ENCODE measurements at regions not wholly inside any gene's neighbourhood (a gene's known extent, or its start where the extent isn't known, plus 50 kb on each side); places are given as distances from the start of the nearest gene placed in this dataset.

- Histone ChIP-seq H3F3A (ENCODE audit: insufficient read depth, low read length) (no peaks in the 10 kb centered on the region), H3K36me3 (ENCODE audit: insufficient read depth, low read length) (no peaks in the 10 kb centered on the region), H2AFZ (ENCODE audit: low read length) (no peak overlapping the region), H3K4me1 (ENCODE audit: insufficient read depth, low read length, severe bottlenecking) (no peaks in the 10 kb centered on the region), H3K27ac (ENCODE audit: low read depth, low read length, poor library complexity, severe bottlenecking) (no peak overlapping the region), H3K4me2 (ENCODE audit: low read length) (no peak overlapping the region), H4K20me1 (ENCODE audit: insufficient read depth, low read length) (no peaks in the 10 kb centered on the region), H3K79me2 (ENCODE audit: insufficient read depth, low read length) (no peaks in the 10 kb centered on the region), H3K9me3 (ENCODE audit: low read length) (no peaks in the 10 kb centered on the region), H3K4me3 (ENCODE audit: low read depth, low read length, poor library complexity, severe bottlenecking) (no peak overlapping the region), H3K9me2 (ENCODE audit: low read depth, low read length) (no peaks in the 10 kb centered on the region), H3K9ac (ENCODE audit: low read length) (no peak overlapping the region), H3K27me3 (ENCODE audit: insufficient read depth, low read length) (no peaks in the 10 kb centered on the region)
- no peak for TF ChIP-seq CTCF (IDR thresholded peaks at IDR 0.05; ENCODE audit: low read length)
- TF ChIP-seq EZH2 (IDR thresholded peaks at IDR 0.05; ENCODE audit: borderline replicate concordance, low read length), result no peak
Observed at GRCh38 chr11:80469871-80470270, 1029.0 kb upstream of the TENM4 start.

- H3K27ac ChIP-seq (ENCODE audit: low read depth, low read length, poor library complexity, severe bottlenecking), result no peak overlapping the region
- no peak overlapping the region for H3K9ac ChIP-seq (ENCODE audit: low read length)
- no peaks in the 10 kb centered on the region for H4K20me1 ChIP-seq (ENCODE audit: insufficient read depth, low read length)
- no peaks in the 10 kb centered on the region for H3K9me3 ChIP-seq (ENCODE audit: low read length)
- no peaks in the 10 kb centered on the region for H3K36me3 ChIP-seq (ENCODE audit: insufficient read depth, low read length)
- no peaks in the 10 kb centered on the region for H3K9me2 ChIP-seq (ENCODE audit: low read depth, low read length)
- H3K27me3 ChIP-seq (ENCODE audit: insufficient read depth, low read length), result no peaks in the 10 kb centered on the region
- no peak overlapping the region for H2AFZ ChIP-seq (ENCODE audit: low read length)
- no peaks in the 10 kb centered on the region for H3K79me2 ChIP-seq (ENCODE audit: insufficient read depth, low read length)
- no peaks in the 10 kb centered on the region for H3F3A ChIP-seq (ENCODE audit: insufficient read depth, low read length)
- TF ChIP-seq CTCF (IDR thresholded peaks at IDR 0.05; ENCODE audit: low read length), result no peak
- no peak for TF ChIP-seq EZH2 (IDR thresholded peaks at IDR 0.05; ENCODE audit: borderline replicate concordance, low read length)
- H3K4me1 ChIP-seq (ENCODE audit: insufficient read depth, low read length, severe bottlenecking), result no peaks in the 10 kb centered on the region
- H3K4me2 ChIP-seq (ENCODE audit: low read length), result no peak overlapping the region
- H3K4me3 ChIP-seq (ENCODE audit: low read depth, low read length, poor library complexity, severe bottlenecking), result no peak overlapping the region
Observed at GRCh38 chr11:80466570-80466969, 1025.7 kb upstream of the TENM4 start.

GRCh38 chr11:80462211-80462610 is 1021.4 kb upstream of the TENM4 start:
- no peaks in the 10 kb centered on the region for H3K9me3 ChIP-seq (ENCODE audit: low read length)
- no peak overlapping the region for H3K4me2 ChIP-seq (ENCODE audit: low read length)
- H3K4me1 ChIP-seq (ENCODE audit: insufficient read depth, low read length, severe bottlenecking), result no peaks in the 10 kb centered on the region
- H3F3A ChIP-seq (ENCODE audit: insufficient read depth, low read length), result no peaks in the 10 kb centered on the region
- no peaks in the 10 kb centered on the region for H3K36me3 ChIP-seq (ENCODE audit: insufficient read depth, low read length)
- no peak overlapping the region for H3K9ac ChIP-seq (ENCODE audit: low read length)
- H3K27ac ChIP-seq (ENCODE audit: low read depth, low read length, poor library complexity, severe bottlenecking), result no peak overlapping the region
- H3K9me2 ChIP-seq (ENCODE audit: low read depth, low read length), result no peaks in the 10 kb centered on the region
- no peak overlapping the region for H2AFZ ChIP-seq (ENCODE audit: low read length)
- H4K20me1 ChIP-seq (ENCODE audit: insufficient read depth, low read length), result no peaks in the 10 kb centered on the region
- TF ChIP-seq CTCF (IDR thresholded peaks at IDR 0.05; ENCODE audit: low read length) (no peak), EZH2 (IDR thresholded peaks at IDR 0.05; ENCODE audit: borderline replicate concordance, low read length) (no peak)
- no peaks in the 10 kb centered on the region for H3K27me3 ChIP-seq (ENCODE audit: insufficient read depth, low read length)
- no peak overlapping the region for H3K4me3 ChIP-seq (ENCODE audit: low read depth, low read length, poor library complexity, severe bottlenecking)
- no peaks in the 10 kb centered on the region for H3K79me2 ChIP-seq (ENCODE audit: insufficient read depth, low read length)

Data from OCI-LY1 (cell line).